PFSK-1 (cell line): ENCODE measurements at regions not wholly inside any gene's neighbourhood (a gene's known extent, or its start where the extent isn't known, plus 50 kb on each side); places are given as distances from the start of the nearest gene placed in this dataset.

Source experiments
- POLR2AphosphoS5 ChIP-seq: IDR thresholded peaks from 2 replicates; pipeline ENCODE4 v1.6.1; 2012; ENCODE audit warnings: low read depth, mild to moderate bottlenecking, control low read depth, low read length, moderate library complexity
- SIN3A ChIP-seq: IDR thresholded peaks from 2 replicates; pipeline ENCODE4 v1.6.1; 2012; ENCODE audit warnings: mild to moderate bottlenecking, low read length, moderate library complexity, borderline replicate concordance; ENCODE audit not compliant: insufficient read depth
- TAF1 ChIP-seq: IDR thresholded peaks from 2 replicates; pipeline ENCODE4 v1.6.1; 2012; ENCODE audit warnings: low read length, control low read depth, borderline replicate concordance; ENCODE audit not compliant: insufficient read depth
- TF ChIP-seq, protein P1 (sequence below), 2 experiments: IDR thresholded peaks; 2 replicates each; pipeline versions ENCODE4 v1.6.1 to v1.8.0; 2011 to 2012; ENCODE audit warnings: low read depth in 2 of 2, low read length in 2 of 2, control low read depth in 1 of 2, inconsistent platforms in 1 of 2, mild to moderate bottlenecking in 1 of 2, moderate library complexity in 1 of 2; ENCODE audit not compliant: insufficient read depth in 1 of 2

GRCh38 chr4:33064238-33064637, 2344.1 kb downstream of the PCDH7 start:
- TF ChIP-seq TAF1 (no peak), POLR2AphosphoS5 (no peak), SIN3A (no peak)
- TF ChIP-seq, protein P1, sequence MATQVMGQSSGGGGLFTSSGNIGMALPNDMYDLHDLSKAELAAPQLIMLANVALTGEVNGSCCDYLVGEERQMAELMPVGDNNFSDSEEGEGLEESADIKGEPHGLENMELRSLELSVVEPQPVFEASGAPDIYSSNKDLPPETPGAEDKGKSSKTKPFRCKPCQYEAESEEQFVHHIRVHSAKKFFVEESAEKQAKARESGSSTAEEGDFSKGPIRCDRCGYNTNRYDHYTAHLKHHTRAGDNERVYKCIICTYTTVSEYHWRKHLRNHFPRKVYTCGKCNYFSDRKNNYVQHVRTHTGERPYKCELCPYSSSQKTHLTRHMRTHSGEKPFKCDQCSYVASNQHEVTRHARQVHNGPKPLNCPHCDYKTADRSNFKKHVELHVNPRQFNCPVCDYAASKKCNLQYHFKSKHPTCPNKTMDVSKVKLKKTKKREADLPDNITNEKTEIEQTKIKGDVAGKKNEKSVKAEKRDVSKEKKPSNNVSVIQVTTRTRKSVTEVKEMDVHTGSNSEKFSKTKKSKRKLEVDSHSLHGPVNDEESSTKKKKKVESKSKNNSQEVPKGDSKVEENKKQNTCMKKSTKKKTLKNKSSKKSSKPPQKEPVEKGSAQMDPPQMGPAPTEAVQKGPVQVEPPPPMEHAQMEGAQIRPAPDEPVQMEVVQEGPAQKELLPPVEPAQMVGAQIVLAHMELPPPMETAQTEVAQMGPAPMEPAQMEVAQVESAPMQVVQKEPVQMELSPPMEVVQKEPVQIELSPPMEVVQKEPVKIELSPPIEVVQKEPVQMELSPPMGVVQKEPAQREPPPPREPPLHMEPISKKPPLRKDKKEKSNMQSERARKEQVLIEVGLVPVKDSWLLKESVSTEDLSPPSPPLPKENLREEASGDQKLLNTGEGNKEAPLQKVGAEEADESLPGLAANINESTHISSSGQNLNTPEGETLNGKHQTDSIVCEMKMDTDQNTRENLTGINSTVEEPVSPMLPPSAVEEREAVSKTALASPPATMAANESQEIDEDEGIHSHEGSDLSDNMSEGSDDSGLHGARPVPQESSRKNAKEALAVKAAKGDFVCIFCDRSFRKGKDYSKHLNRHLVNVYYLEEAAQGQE (IDR thresholded peaks at IDR 0.05; ENCODE audit: insufficient read depth in 1 of 2, low read depth in 2 of 2, low read length in 2 of 2): no peak
